ENCODE measurements at regions not wholly inside any gene's neighbourhood (a gene's known extent, or its start where the extent isn't known, plus 50 kb on each side); places are given as distances from the start of the nearest gene placed in this dataset.
A peak's percentile ranks its signal among the peaks of the same experiment; 100 is the strongest.
"Not testable (repeated sequence)": the region's sequence is repeated elsewhere in the genome, so short reads cannot be mapped to it uniquely, and the experiment has no call there.

GRCh38 chr11:82047200-82047599 is 686.5 kb downstream of the FAM181B start:
- DNase-seq (ENCODE audit: low spot score): no peak

GRCh38 chr11:82046778-82047177 is 686.9 kb downstream of the FAM181B start:
- no peak for DNase-seq (ENCODE audit: low spot score)

- DNase-seq (ENCODE audit: low spot score): peak; percentile 35
Observed at GRCh38 chr11:82045748-82046457, 687.8 kb downstream of the FAM181B start.

DNA sequence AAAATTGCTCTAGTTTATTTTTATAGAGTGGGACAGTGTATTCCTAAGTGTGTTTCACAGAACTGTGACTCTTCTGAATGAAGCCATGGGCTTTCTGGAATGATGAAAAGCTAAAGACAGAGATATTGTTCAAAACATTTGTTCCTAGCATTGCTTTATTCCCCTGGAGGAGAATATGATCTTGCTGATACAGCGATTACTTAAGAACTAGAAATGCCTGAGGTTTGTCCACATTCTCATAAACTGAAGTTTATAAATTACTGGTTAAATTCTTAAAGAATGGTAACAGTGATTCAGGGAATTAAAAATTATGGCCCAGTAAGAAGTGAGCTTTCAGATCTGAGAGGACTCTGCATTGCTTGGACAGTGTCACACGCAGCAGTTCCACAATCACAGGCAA is 690.3 kb downstream of the FAM181B start:
- no peak for DNase-seq (ENCODE audit: low spot score)

- no peak for DNase-seq (ENCODE audit: low spot score)
Observed at GRCh38 chr11:82041764-82042163, 691.9 kb downstream of the FAM181B start.

- peak; percentile 17 for DNase-seq (ENCODE audit: low spot score)
Observed at GRCh38 chr11:82038154-82038553, 695.5 kb downstream of the FAM181B start.

- no peak for DNase-seq (ENCODE audit: low spot score)
Observed at GRCh38 chr11:82034527-82034926, 699.1 kb downstream of the FAM181B start.

GRCh38 chr11:82027335-82027734 is 706.3 kb downstream of the FAM181B start:
- DNase-seq (ENCODE audit: low spot score): not testable (repeated sequence)

GRCh38 chr11:82024760-82025159 is 708.9 kb downstream of the FAM181B start:
- no peak for DNase-seq (ENCODE audit: low spot score)

GRCh38 chr11:82012276-82012675 is 721.4 kb downstream of the FAM181B start:
- peak; percentile 64 for DNase-seq (ENCODE audit: low spot score)

GRCh38 chr11:82009133-82009532 is 724.5 kb downstream of the FAM181B start:
- DNase-seq (ENCODE audit: low spot score): no peak

DNA sequence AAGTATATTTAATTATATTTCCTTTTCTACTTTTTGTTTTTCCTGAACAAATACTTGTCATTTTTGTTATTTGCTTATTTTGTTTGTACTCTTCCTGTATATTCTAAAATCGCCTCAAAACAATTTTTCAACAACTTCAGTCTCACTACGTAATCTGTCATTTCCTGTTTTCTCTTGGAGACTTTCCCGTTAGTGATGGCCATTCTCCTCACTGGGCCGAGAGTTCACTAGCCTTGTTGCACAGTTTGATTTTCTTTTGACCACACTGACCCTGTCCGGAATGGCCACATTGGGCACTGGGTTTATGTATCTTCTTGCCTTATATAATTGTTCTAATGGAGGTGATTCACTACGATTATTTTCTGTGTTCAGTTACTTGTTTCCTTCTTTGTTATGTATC is 726.1 kb downstream of the FAM181B start:
- no peak for DNase-seq (ENCODE audit: low spot score)

GRCh38 chr11:82004537-82005213 is 729.0 kb downstream of the FAM181B start:
- DNase-seq (ENCODE audit: low spot score): no peak

GRCh38 chr11:82003671-82004515 is 729.8 kb downstream of the FAM181B start:
- DNase-seq (ENCODE audit: low spot score): peak; percentile 89

DNA sequence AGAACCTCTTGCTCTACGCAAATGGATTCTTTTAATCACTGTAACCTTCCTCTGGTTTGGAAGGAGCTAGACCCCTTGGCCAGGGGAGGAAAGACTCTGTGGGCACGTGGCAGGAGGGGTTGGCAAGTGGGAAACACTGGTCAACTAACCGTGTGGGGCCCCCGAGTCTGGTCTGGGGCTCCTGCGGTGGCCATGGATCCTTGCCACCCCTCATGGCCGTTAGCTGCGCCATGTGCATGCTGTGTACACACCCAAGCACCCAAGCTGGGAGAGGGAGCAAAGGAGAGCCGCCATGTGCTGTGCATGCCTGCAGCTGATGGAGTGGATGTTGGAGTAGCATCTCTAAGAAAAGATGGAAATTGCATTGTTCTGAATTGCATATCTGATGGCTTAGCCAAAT is 730.6 kb downstream of the FAM181B start:
- DNase-seq (ENCODE audit: low spot score): no peak

DNA sequence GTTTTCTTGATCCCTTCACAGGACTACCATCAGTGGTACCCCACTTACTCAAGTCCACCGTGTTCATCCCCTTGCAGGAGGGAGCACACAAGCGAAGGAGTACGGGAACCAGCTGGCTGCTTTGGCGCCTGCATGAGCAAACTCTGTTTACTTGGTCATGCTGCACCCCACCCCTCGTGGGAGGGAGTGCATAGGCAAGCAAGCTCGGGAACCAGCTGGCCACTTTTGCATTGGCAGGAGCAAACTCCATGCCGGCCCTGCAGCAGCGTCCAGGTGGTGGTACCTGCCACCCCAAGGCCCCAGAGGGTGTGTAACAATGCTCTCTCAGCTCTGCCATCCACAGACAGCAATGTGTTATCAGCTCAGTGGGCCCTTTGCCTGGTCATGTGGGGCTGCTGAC is 737.8 kb downstream of the FAM181B start:
- no peak for DNase-seq (ENCODE audit: low spot score)

GRCh38 chr11:81993755-81994154 is 739.9 kb downstream of the FAM181B start:
- DNase-seq (ENCODE audit: low spot score): peak; percentile 9

- DNase-seq (ENCODE audit: low spot score): no peak
Observed at GRCh38 chr11:81990659-81991443, 742.8 kb downstream of the FAM181B start.

- DNase-seq (ENCODE audit: low spot score): peak; percentile 40
Observed at GRCh38 chr11:81989093-81989492, 744.6 kb downstream of the FAM181B start.

DNA sequence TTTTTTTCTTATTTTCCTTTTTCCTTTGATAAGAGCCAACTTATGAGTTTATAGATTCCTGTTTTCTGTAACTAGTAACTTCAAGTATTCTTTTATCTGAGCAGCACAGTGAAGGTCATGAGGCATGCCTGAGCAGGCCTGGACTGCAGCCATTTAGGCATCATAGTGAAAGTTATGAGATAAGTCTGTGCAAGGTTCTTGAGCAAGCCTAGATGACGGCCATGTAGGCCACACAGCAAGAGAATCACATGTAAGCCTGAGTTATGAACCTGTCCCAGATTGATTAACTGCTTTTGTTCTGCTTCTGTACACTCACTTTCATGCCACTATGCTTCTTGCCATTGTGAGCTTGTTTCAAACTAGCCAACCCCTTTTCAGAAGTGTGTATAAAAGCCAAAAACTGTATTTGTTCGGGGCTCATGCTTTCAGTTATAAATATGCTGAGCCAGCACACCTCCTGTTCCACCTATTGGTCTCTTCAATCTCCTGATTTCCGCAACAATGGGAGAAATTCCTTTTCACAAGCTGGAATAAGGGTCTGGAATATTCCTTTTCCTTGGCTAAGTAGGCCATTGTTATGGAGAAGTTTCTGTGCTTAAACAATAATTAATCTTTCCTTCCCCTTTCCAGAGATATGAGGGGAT is 745.7 kb downstream of the FAM181B start:
- DNase-seq (ENCODE audit: low spot score): peak; percentile 76

GRCh38 chr11:81986556-81987161 is 747.0 kb downstream of the FAM181B start:
- no peak for DNase-seq (ENCODE audit: low spot score)

Data from kidney tubule cell (primary cell).